SK-MEL-5 (cell line): ENCODE measurements at regions not wholly inside any gene's neighbourhood (a gene's known extent, or its start where the extent isn't known, plus 50 kb on each side); places are given as distances from the start of the nearest gene placed in this dataset.

Source experiments
- DNase-seq: peaks from one replicate; pipeline ENCODE4 v3.0.0-alpha.2; 2016; ENCODE audit warnings: low read depth, low spot score
- in situ Hi-C: cut with HindIII; loops from 2 replicates; pipeline ENCODE4 v1.10.0; 2016; ENCODE audit warnings: low sequenced_read_pairs, high pct_unique_total_duplicates, low pct_unique_long_range_greater_than_20kb

- no peak for DNase-seq
- in situ Hi-C loops: no loop called here
These were observed 826.5 kb upstream of the PIK3C3 start for GRCh38 chr18:41128545-41128944.

GRCh38 chr18:41128126-41128525 lies 826.9 kb upstream of the PIK3C3 start:
- in situ Hi-C loops: no loop called here
- DNase-seq: no peak

- in situ Hi-C loops: no loop called here
- DNase-seq: no peak
These were observed 828.3 kb upstream of the PIK3C3 start for GRCh38 chr18:41126541-41127235.

- no peak for DNase-seq
- in situ Hi-C loops: no loop called here
These were observed 833.8 kb upstream of the PIK3C3 start for GRCh38 chr18:41121116-41121826.

- in situ Hi-C loops: no loop called here
- no peak for DNase-seq
These were observed 836.0 kb upstream of the PIK3C3 start for GRCh38 chr18:41119031-41119430.

GRCh38 chr18:41113885-41114482 lies 841.0 kb upstream of the PIK3C3 start:
- DNase-seq: no peak
- in situ Hi-C loops: no loop called here

GRCh38 chr18:41099451-41099850 lies 855.6 kb upstream of the PIK3C3 start:
- no peak for DNase-seq
- in situ Hi-C loops: no loop called here

GRCh38 chr18:41096504-41096903 lies 858.5 kb upstream of the PIK3C3 start:
- in situ Hi-C loops: no loop called here
- DNase-seq: peak; percentile 4

- DNase-seq: no peak
These were observed 878.0 kb upstream of the PIK3C3 start for GRCh38 chr18:41077076-41077475.

GRCh38 chr18:41075212-41075611 lies 879.8 kb upstream of the PIK3C3 start:
- DNase-seq: no peak
- in situ Hi-C loops: no loop called here

More at GRCh38 chr18:41077076-41077475, 878.0 kb upstream of the PIK3C3 start:
- in situ Hi-C loops: no loop called here

GRCh38 chr18:41073372-41073954 lies 881.6 kb upstream of the PIK3C3 start:
- in situ Hi-C loops: no loop called here
- DNase-seq: no peak

- DNase-seq: no peak
- in situ Hi-C loops: no loop called here
These were observed 882.1 kb upstream of the PIK3C3 start for GRCh38 chr18:41072946-41073345.

- in situ Hi-C loops: no loop called here
These were observed 883.2 kb upstream of the PIK3C3 start for GRCh38 chr18:41071826-41072225.

GRCh38 chr18:41069167-41069566 lies 885.9 kb upstream of the PIK3C3 start:
- in situ Hi-C loops: no loop called here
- no peak for DNase-seq

More at GRCh38 chr18:41071826-41072225, 883.2 kb upstream of the PIK3C3 start:
- DNase-seq: no peak

- in situ Hi-C loops: no loop called here
- no peak for DNase-seq
These were observed 890.1 kb upstream of the PIK3C3 start for GRCh38 chr18:41064916-41065315.

- DNase-seq: no peak
- in situ Hi-C loops: no loop called here
These were observed 894.1 kb upstream of the PIK3C3 start for GRCh38 chr18:41060967-41061366.

- no peak for DNase-seq
- in situ Hi-C loops: no loop called here
These were observed 896.0 kb upstream of the PIK3C3 start for GRCh38 chr18:41059126-41059415.

GRCh38 chr18:41058351-41059125 lies 896.5 kb upstream of the PIK3C3 start:
- DNase-seq: no peak
- in situ Hi-C loops: no loop called here
